A549 (cell line): ENCODE measurements at regions not wholly inside any gene's neighbourhood (a gene's known extent, or its start where the extent isn't known, plus 50 kb on each side); places are given as distances from the start of the nearest gene placed in this dataset.

Source experiments
- CHD2 ChIP-seq: fragments of 150-350 bp; IDR thresholded peaks from 2 replicates; pipeline ENCODE4 v1.6.1; 2014; ENCODE audit warnings: low read length; ENCODE audit not compliant: partially characterized antibody
- EHMT2 ChIP-seq: fragments of 200-600 bp; sonication (generic); IDR thresholded peaks from 2 replicates; pipeline ENCODE4 v1.6.1; 2016; ENCODE audit warnings: antibody characterized with exemption, low read depth, mild to moderate bottlenecking, moderate library complexity
- EP300 ChIP-seq, 2 experiments: fragments of >200 bp; sonication (Bioruptor Twin); formaldehyde crosslinking; IDR thresholded peaks; 2 replicates in 1 of 2; 3 replicates in 1 of 2; pipeline ENCODE4 v1.6.1; 2016 to 2017
- JUN ChIP-seq, 2 experiments: fragments of >200 bp; sonication (Bioruptor Twin); formaldehyde crosslinking; IDR thresholded peaks; 2 replicates in 1 of 2; 3 replicates in 1 of 2; pipeline ENCODE4 v1.6.1; 2016 to 2017
- MYC ChIP-seq: IDR thresholded peaks from 2 replicates; pipeline ENCODE4 v1.6.1; 2012; ENCODE audit warnings: mild to moderate bottlenecking, inconsistent platforms, low read length, improper control_type of control experiment, borderline replicate concordance
- RFX5 ChIP-seq: fragments of 450-650 bp; IDR thresholded peaks from 2 replicates; pipeline ENCODE4 v1.7.1; 2014; ENCODE audit warnings: antibody characterized with exemption, mild to moderate bottlenecking, moderate library complexity
- SMC3 ChIP-seq: fragments of >200 bp; sonication (Bioruptor Twin); formaldehyde crosslinking; IDR thresholded peaks from 3 replicates; pipeline ENCODE4 v1.6.1; 2018; ENCODE audit warnings: inconsistent platforms
- SREBF2 ChIP-seq: fragments of 450-650 bp; IDR thresholded peaks from 2 replicates; pipeline ENCODE4 v1.6.1; 2014; ENCODE audit warnings: mild to moderate bottlenecking, moderate library complexity
- ZNF302 ChIP-seq: fragments of 250-450 bp; sonication (Bioruptor Pico); IDR thresholded peaks from 2 replicates; pipeline ENCODE4 v1.9.0; 2021; ENCODE audit warnings: inconsistent platforms, mild to moderate bottlenecking, moderate library complexity
- TF ChIP-seq, protein P1 (sequence below): fragments of 250-450 bp; sonication (Bioruptor Pico); IDR thresholded peaks from 2 replicates; pipeline ENCODE4 v1.5.0; 2021; ENCODE audit warnings: mild to moderate bottlenecking, moderate library complexity, borderline replicate concordance
- TF ChIP-seq, protein P2 (sequence below): fragments of >200 bp; sonication (Bioruptor Twin); formaldehyde crosslinking; IDR thresholded peaks from 3 replicates; pipeline ENCODE4 v1.5.1; 2016
- TF ChIP-seq, protein P3 (sequence below): IDR thresholded peaks from 2 replicates; pipeline ENCODE4 v1.6.1; 2012

DNA sequence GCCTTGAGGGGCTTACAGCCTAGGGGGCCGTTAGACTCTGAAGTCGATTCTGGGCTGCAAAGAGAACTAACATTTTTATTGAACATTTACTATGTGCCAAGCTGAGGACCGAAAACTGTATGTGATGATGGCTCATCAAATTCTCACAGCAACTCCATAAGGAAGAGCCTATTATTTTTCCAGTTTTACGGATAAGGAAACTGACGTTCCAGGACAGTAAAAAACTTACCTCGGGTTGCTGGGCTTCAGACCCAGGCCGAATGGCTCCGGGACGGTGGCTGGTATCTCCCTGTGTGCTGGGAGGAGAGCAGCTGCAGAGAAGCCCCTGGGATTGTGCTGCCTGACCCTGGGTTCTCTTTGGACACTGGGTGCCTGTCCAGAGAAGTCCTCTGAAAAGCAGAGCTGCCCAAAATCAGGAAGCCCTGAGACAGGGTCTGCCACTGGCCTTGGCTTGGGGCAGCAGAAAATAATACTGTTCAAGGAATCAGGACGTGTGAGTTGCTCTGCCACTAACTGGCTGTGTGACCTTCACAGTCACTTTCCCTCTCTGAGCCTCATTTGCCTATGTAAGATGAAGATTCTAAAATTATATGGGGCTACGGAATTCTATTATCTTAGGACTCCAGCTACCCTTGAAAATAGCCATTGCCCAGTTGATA is 116.3 kb upstream of the CPEB4 start:
- TF ChIP-seq, protein P1, sequence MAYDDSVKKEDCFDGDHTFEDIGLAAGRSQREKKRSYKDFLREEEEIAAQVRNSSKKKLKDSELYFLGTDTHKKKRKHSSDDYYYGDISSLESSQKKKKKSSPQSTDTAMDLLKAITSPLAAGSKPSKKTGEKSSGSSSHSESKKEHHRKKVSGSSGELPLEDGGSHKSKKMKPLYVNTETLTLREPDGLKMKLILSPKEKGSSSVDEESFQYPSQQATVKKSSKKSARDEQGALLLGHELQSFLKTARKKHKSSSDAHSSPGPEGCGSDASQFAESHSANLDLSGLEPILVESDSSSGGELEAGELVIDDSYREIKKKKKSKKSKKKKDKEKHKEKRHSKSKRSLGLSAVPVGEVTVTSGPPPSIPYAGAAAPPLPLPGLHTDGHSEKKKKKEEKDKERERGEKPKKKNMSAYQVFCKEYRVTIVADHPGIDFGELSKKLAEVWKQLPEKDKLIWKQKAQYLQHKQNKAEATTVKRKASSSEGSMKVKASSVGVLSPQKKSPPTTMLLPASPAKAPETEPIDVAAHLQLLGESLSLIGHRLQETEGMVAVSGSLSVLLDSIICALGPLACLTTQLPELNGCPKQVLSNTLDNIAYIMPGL (CRISPR knock-in tag) = no peak
- TF ChIP-seq, protein P2, sequence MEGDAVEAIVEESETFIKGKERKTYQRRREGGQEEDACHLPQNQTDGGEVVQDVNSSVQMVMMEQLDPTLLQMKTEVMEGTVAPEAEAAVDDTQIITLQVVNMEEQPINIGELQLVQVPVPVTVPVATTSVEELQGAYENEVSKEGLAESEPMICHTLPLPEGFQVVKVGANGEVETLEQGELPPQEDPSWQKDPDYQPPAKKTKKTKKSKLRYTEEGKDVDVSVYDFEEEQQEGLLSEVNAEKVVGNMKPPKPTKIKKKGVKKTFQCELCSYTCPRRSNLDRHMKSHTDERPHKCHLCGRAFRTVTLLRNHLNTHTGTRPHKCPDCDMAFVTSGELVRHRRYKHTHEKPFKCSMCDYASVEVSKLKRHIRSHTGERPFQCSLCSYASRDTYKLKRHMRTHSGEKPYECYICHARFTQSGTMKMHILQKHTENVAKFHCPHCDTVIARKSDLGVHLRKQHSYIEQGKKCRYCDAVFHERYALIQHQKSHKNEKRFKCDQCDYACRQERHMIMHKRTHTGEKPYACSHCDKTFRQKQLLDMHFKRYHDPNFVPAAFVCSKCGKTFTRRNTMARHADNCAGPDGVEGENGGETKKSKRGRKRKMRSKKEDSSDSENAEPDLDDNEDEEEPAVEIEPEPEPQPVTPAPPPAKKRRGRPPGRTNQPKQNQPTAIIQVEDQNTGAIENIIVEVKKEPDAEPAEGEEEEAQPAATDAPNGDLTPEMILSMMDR = no peak
- TF ChIP-seq EHMT2 = no peak
- no peak for TF ChIP-seq RFX5
- TF ChIP-seq MYC = no peak
- TF ChIP-seq ZNF302 (CRISPR knock-in tag) = no peak
- TF ChIP-seq JUN (IDR thresholded peaks at IDR 0.05) = no peak
- no peak for TF ChIP-seq EP300 (IDR thresholded peaks at IDR 0.05)
- TF ChIP-seq CHD2 = no peak
- TF ChIP-seq, protein P3, sequence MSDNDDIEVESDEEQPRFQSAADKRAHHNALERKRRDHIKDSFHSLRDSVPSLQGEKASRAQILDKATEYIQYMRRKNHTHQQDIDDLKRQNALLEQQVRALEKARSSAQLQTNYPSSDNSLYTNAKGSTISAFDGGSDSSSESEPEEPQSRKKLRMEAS = no peak
- no peak for TF ChIP-seq SREBF2
- no peak for TF ChIP-seq SMC3
